Renal cortex interstitium (tissue), 11 donors: ENCODE measurements at regions not wholly inside any gene's neighbourhood (a gene's known extent, or its start where the extent isn't known, plus 50 kb on each side); places are given as distances from the start of the nearest gene placed in this dataset.
"Not testable (repeated sequence)": the region's sequence is repeated elsewhere in the genome, so short reads cannot be mapped to it uniquely, and the experiment has no call there.

Experiments used
- DNase-seq, 11 donors: peaks; one replicate each; pipeline ENCODE4 v3.0.0-alpha.2; 2013; ENCODE audit warnings: low read depth in 9 of 11, low spot score in 4 of 11; ENCODE audit errors: extremely low read depth in 1 of 11

DNA sequence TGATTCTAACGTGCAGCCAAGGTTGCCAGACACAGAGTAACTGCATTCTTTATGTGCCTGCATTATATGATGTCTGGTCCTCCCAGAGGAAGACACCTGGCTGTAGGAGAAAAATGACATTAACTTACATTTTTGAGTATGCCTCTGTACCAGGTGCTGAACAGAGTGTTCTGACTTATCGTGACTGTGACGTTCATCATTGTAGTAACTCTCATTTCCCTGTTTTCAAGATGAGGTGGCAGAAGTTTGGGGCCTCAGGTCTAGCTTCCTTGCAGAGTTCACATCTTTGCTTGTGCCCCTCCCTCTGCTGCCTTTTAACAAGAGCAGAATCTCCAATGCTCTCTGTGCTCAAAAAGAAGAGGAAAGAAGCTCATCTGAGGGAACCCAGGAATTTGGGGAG is 488.0 kb downstream of the AJAP1 start:
- no peak for DNase-seq

DNA sequence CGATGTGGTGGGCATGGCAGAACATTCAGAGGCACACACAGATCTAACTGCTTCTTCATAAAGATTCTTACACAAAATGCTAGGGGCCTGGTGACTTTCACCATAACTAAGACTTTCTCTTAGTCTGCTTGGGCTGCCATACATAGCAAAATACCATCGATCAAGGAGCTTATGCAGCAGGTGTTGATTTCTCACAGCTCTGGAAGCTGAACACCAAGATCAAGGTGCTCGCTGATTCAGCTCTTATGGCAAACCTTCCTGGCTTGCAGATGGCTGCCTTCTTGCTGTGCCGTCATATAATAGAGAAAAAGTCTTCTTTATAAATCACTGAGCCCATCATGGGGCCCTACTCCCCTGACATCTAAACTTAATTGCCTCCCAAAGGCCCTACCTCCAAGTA is 487.3 kb downstream of the AJAP1 start:
- no peak for DNase-seq

DNA sequence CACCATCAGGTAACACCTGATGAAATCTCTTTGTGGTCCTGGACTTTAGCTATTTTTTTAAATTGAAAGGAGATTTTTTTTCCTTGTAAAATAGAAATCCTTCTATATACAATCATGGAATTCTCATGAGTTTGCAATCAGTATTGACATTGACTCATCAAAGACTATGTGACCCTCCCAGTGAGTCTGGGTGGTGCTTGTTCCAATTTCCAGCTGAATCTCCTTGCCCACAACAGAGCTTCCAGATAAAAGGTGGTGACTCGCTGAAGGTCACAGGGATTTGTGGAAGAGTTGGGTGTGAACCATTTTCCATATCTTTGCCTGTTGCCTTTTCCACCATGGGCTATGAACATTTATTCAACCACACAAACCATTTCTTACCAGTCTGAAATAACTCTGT is 486.6 kb downstream of the AJAP1 start:
- no peak for DNase-seq

DNA sequence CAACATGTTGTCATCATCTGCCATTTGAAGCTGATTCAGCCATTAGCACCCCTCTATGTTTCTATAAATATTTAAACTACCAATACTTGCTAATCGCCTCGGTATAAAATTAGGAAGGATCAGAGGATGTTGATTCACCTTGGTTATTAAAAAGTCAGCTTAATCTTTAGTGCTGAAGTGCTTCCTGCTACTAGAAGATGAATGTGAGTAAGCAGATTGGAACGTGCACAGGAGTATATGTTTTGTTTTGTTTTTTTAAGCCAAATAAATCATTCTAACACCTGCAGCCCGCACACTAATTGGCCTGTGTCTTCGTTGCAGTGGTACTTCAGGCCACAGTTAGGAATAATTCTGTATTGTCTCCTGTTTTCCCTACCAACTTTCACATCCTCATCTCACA is 485.7 kb downstream of the AJAP1 start:
- DNase-seq: no peak

DNA sequence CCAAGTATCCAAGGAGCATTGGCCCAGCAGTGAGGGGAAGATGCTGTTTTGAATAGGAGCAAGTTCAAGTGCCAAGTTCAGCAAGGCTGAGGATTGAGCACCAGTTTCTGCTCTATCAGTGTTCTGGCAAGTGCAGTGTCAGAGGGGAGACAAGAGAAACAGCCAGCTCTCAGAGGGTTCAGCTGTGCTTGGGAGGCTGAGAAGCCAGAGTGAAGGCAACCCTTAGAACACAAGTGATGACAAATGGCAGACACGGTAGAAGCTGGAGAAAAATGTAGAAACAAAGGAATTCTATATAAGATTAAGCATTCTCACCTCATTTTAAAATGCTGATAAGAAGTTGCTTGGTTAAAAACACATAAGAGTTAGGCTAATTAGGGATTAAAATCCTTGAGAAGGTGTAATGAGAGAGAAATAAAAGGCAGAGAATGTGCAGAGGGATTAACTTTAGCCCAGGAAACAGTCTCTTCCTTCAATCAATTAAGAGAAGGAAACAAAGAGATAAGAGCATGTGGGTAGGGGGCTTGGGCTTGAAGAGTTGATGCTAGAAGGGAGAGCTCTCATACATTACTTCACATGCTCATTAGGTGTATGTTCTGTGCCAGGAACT is 475.4 kb downstream of the AJAP1 start:
- no peak for DNase-seq

DNA sequence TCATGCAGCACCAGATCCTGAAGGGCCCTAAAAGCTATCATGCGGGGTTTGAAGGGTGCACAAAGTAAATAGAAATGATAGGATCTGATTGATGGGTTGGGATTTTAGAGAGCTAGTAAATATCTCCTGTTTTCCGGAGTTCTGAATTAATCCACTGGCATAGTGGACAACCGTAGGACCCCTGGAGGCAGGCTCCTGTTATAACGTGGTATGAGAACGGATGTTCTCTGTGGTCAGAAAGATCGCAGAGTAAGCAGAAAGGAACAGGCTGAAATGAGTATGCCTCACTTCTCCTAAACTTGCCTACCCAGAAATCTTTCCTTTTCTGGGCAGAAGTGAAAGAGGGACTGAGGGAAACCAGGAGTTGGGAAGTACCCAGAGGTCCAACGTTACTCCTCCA is 470.8 kb downstream of the AJAP1 start:
- no peak for DNase-seq

DNA sequence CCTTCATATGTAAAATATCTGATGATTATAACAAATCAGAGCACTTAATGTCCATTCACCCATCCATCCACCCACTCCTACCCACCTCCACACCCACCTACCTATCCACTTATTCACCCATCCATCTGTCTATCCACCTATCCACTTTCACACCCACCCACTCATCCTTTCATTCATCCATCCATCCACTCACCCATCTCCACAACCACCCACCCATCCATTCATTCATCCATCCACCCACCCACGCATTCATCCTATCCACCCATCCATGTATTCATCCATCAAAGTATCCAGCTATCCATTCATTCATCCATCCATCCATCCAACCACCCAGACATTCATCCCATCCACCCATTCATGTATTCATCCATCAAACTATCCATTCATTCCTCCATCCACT is 466.1 kb downstream of the AJAP1 start:
- DNase-seq: no peak

DNA sequence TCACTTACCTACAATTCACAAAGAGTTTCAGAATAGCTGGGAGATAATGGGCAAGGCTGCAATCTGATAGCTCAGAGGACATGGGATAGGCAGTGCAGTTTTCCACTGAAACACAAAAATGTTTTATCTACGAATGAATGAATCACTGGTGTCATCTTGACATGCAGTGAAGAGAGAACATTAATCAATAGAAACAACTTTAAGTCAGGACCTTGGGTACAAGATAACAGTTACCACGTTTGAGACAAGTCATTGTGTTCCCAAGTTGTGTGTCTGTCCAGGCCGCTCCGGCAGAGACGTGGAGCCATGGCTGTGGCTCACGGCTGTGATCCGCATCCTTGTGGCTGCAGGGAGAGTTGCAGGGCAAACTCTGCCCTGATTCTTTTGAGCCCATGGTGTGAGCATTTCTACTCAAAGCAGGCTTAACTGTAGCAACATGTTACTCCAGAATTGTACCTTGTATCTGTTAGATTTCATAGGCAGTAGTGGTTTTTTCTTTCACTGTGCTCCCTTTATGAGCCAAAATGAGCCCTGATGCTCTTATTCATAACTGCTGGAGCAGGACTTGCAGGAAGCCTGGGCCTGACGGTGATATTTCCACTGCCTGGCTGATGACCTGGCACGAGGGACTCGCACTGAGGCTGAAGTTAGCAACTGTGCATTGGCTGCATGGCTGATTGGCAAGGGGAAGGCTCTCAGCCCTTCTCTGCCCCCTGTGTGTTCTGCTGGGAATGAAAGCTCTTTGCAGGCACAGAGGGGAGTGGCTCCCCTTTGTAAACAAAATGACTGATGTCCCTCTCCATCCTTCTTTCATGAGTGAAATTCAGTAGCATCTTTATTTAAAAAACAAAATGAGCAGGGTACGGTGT is 465.2 kb downstream of the AJAP1 start:
- no peak for DNase-seq

DNA sequence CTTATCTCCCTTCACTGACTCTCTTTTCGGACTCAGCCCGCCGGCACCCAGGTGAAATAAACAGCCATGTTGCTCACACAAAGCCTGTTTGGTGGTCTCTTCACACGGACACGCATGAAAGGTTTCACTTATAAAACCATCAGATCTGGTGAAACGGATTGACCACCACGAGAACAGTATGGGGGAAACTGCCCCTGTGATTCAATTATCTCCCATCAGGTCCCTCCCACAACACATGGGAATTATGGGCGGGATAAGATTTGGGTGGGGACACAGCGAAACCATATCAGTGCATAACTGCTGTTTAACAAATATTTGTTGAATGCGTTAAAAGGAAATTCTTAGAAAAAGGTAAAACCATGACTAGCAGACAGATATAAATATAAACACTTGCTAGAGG is 464.4 kb downstream of the AJAP1 start:
- not testable (repeated sequence) for DNase-seq

DNA sequence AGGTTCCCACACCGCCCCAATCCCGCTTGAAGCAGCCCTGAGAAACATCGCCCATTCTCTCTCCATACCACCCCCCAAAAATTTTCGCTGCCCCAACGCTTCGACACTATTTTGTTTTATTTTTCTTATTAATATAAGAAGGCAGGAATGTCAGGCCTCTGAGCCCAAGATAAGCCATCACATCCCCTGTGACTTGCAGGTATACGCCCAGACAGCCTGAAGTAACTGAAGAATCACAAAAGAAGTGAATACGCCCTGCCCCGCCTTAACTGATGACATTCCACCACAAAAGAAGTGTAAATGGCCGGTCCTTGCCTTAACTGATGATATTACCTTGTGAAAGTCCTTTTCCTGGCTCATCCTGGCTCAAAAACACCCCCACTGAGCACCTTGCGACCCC is 463.9 kb downstream of the AJAP1 start:
- DNase-seq: not testable (repeated sequence)

DNA sequence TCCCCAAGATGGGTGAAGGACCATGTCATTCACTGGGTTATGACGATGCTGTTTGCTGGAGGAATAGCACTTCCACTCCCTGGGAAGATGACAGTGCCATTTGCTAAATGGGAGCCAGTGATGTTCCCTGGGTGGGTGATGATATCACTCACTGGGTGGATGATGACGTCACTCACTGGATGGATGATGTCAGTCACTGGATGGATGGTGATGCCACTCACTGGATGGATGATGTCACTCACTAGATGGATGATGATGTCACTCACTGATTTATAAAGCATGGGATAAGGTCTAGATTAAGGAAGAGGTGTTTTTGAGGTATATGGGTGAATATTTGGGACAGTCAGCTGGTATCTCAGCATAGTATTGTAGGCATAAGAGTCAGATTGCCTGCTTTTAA is 457.2 kb downstream of the AJAP1 start:
- no peak for DNase-seq

DNA sequence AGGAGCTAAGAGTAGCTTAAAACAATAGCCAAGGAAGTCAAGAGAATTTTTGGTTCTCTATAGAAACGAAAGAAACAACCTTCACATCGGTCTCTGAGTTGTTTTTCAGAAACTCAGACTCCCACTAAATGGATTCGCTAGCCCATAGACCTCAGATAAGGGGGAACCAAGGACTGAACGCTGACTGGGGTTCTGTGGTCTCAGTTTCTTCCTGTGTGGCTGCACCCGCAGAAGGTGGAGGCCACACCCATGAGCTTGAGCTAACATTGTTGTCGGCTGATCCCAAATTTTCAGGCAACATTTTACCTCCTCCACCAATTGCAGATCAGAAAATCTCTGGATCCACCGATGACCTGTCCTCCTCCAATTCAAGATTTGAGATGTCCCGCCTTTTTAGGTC is 456.1 kb downstream of the AJAP1 start:
- DNase-seq: no peak

DNA sequence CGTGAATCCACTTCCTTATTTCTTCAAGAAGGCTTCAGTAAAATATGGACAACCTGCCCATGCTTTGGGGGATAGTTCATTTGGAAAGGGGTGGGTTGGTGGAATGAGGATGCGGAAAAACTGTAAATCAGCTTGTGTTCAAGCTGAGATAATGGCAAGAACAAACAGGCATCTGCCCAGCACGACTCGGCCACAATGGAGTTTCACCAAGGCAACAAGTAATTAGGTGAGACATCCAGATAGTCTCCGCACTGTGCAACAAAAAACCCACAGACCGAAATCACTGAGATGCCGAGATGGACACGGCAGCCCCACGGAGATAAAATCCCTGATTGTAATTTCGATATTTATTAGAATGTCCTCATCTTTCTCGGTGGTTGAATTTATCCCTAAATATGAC is 455.2 kb downstream of the AJAP1 start:
- DNase-seq: no peak

DNA sequence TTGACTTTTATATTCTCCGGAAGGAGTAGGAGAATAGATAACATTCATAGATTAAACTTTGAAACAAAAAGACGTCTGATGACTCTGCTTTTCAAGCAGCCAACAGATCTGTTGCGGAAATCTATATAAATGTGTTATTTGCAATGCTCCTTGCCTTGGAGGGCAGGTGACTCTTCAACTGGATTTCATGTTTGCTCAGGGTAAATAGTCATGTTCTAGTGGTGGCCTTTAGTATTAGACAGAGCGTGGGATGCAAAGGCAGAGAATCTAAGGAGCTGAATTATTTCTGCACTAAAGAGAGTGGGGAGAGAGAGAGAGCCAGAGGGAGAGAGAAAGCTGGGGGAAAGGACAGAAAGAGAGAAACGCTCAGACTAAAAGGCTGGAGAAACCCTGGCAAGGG is 454.3 kb downstream of the AJAP1 start:
- DNase-seq: no peak

DNA sequence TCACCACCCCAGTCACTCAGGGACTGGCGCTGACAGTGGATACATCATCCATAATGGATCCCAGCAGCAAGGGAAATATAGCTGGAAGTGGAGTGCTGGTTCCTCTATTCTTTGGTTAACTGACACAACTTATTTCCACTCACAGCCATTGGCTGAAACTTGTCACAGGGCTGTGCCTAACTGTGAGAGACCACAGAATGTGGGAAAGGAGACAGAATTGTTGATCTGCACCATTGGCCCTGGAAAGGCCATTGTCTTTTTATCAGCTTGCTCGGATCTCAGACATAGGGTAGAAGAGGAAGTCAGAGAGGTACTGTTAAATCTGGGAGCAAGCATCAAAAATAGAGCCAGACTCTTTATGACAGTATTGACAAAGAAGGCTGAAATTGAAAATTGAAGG is 451.3 kb downstream of the AJAP1 start:
- no peak for DNase-seq

DNA sequence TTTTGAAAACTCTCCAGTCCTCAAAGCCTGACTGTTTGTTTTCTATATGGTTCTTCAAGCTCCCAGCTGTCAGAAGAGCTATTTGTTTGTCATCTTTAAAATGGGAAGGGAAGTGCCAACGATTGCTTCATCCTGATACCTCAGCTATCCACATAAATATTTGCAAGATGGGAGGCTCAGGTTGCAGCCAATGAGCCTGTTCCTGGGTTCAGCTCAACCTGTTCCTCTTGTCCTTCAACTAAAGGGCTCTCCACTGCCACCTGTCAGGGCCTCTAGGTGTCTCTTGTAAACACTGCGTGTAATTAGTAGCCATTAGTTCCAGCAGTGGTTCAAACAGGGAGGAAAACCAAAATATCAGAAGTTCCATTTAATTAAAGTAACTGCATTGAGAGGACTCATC is 445.1 kb downstream of the AJAP1 start:
- no peak for DNase-seq

DNA sequence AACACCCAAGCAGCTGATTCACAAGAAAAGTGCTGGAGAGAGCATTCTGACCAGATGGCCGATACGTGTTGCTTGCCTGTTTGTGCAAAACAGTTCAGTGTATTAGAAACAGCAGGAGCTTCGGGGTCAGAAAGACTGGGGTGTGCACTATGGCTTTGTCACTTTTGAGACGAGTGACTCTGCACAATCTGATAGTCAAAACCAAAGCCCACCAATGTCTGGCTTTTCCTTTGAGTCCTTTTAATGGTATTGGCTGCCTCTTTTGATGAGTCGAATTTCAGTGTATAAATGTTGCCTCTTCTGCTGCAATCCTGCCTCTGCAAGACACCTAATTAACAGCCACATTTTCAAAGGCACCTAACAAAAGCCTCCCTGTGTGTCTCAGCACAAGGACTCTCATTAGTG is 444.6 kb downstream of the AJAP1 start:
- no peak for DNase-seq

DNA sequence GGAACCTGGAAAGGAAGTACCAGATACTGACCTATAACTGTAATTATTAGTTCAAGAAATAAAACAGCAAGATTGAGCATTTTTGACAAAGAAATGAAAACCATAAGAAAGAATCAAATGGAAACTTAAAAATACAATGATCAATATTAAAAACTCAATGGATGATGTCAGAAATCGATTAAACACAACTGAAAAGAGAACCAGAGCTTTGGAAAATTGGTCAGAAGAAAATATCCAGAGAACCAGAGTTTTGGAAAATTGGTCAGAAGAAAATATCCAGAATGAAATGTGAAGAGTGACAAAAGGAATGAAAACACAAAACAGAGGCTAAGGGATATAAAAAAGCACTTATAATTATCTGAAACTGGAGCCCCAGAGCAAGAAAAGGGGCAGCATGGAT is 438.6 kb downstream of the AJAP1 start:
- no peak for DNase-seq

DNA sequence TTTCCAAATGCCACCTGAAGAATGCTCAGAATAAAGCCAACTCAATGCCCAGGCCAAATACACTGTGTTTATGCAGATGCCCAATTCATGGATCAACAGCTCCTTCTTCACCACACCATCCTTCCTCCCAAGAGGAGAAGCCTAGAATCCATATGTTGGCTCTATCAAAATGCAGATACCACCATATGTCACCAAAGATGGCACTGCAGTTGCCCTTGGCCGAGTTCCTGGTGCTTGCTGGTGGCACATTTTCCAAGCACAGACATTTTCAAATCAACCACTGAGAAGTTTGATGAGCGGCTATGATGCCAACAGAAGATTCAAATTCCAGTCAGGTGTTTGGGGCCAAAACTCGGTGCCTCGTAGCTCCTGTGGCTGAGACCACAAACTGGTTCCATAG is 430.3 kb downstream of the AJAP1 start:
- no peak for DNase-seq

DNA sequence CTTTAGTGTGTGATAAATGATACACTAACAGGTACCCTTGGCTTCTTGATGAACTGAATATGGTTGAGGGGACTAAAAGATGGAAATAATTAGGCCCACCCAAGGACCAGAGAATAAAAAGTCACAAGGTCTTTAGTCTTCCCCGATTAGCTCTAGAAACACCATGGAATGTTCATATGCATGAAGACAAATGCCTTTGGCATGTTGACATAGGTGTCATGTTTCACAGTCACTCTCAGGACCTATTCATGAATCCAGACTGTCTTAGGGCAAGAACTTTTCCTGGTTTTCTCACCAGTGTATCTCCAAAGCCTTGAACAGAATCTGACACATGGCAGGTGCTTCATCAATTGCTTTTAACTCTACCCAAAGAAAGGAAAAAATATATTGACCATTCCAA is 412.8 kb downstream of the AJAP1 start:
- DNase-seq: peak in 7 of 11 donors; percentile 1 to 29 (median 20)

DNA sequence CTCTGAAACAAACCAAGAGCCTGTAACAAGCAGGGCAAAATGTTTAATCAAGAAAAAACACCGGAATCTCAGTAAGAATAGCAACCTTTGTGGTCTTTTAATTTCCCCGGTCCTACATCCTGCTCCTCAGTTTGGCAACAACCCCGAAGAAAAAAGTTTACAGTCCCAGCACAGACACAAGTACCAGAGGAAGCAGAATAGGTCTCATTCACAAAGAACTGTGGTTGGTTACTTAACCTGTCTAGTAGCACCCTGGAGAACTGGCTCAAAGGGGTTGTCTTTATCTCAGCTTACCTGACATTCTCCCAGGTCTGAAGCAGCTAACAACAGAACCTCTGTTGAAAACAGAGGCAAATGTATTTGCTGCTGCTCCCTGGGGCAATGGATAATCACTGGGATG is 399.3 kb downstream of the AJAP1 start:
- no peak for DNase-seq
